Fibroblast of lung (primary cell): ENCODE measurements at regions not wholly inside any gene's neighbourhood (a gene's known extent, or its start where the extent isn't known, plus 50 kb on each side); places are given as distances from the start of the nearest gene placed in this dataset.

Source experiments
- DNase-seq, 2 donors: peaks; one replicate each; pipeline versions ENCODE4 v3.0.0 to v3.0.0-alpha.2; 2010; ENCODE audit warnings: low read depth in 2 of 2
- H2AFZ ChIP-seq: 2 replicates; pipeline ENCODE4 v1.5.1; 2012; ENCODE audit warnings: low read length, control low read depth, inconsistent platforms
- H3K27ac ChIP-seq: 2 replicates; pipeline ENCODE4 v1.5.1; 2011; ENCODE audit warnings: low read length, control low read depth; ENCODE audit not compliant: insufficient read depth
- H3K27me3 ChIP-seq: 2 replicates; pipeline ENCODE4 v1.5.1; 2011; ENCODE audit warnings: mild to moderate bottlenecking, low read length; ENCODE audit not compliant: control insufficient read depth, insufficient read depth
- H3K36me3 ChIP-seq: 2 replicates; pipeline ENCODE4 v1.5.1; 2011; ENCODE audit warnings: low read length; ENCODE audit not compliant: control insufficient read depth, insufficient read depth
- H3K4me1 ChIP-seq: 2 replicates; pipeline ENCODE4 v1.5.1; 2011; ENCODE audit warnings: low read length; ENCODE audit not compliant: control insufficient read depth, insufficient read depth; ENCODE audit errors: extremely low read depth
- H3K4me2 ChIP-seq: 2 replicates; pipeline ENCODE4 v1.5.1; 2011; ENCODE audit warnings: low read length, control low read depth; ENCODE audit not compliant: insufficient read depth; ENCODE audit errors: extremely low read depth
- H3K4me3 ChIP-seq, 4 experiments: fragments of 200-600 bp in 1 of 4; sonication (generic) in 1 of 4; replicated peaks in 1 of 4; 2 replicates each; pipeline ENCODE4 v1.5.1; 2011 to 2016; ENCODE audit warnings: low read length in 4 of 4, low read depth in 3 of 4, mild to moderate bottlenecking in 3 of 4, control low read depth in 2 of 4, inconsistent platforms in 1 of 4, mixed read lengths in 1 of 4; ENCODE audit not compliant: insufficient read depth in 1 of 4; ENCODE audit errors: control extremely low read depth in 1 of 4
- H3K79me2 ChIP-seq: 2 replicates; pipeline ENCODE4 v1.5.1; 2012; ENCODE audit warnings: mild to moderate bottlenecking, low read length, inconsistent platforms; ENCODE audit not compliant: control insufficient read depth, insufficient read depth
- H3K9ac ChIP-seq: 2 replicates; pipeline ENCODE4 v1.5.1; 2011; ENCODE audit warnings: mild to moderate bottlenecking, low read length, control low read depth; ENCODE audit not compliant: insufficient read depth
- H3K9me3 ChIP-seq: 2 replicates; pipeline ENCODE4 v1.5.1; 2012; ENCODE audit warnings: low read depth, low read length; ENCODE audit not compliant: control insufficient read depth, insufficient read depth
- H4K20me1 ChIP-seq: 2 replicates; pipeline ENCODE4 v1.5.1; 2011; ENCODE audit warnings: low read length; ENCODE audit not compliant: control insufficient read depth, insufficient read depth; ENCODE audit errors: extremely low read depth
- EZH2 ChIP-seq: IDR thresholded peaks from 2 replicates; pipeline ENCODE4 v1.5.1; 2012; ENCODE audit warnings: low read length, control low read depth, mild to moderate bottlenecking; ENCODE audit errors: missing control alignments
- TF ChIP-seq, protein P1 (sequence below), 2 donors: IDR thresholded peaks in 1 of 2; conservative IDR thresholded peaks in 1 of 2; 1 replicate in 1 of 2; 2 replicates in 1 of 2; pipeline ENCODE4 v1.5.1; 2011 to 2012; ENCODE audit warnings: low read length in 2 of 2, control low read depth in 1 of 2, inconsistent platforms in 1 of 2, low read depth in 1 of 2, mild to moderate bottlenecking in 1 of 2

DNA sequence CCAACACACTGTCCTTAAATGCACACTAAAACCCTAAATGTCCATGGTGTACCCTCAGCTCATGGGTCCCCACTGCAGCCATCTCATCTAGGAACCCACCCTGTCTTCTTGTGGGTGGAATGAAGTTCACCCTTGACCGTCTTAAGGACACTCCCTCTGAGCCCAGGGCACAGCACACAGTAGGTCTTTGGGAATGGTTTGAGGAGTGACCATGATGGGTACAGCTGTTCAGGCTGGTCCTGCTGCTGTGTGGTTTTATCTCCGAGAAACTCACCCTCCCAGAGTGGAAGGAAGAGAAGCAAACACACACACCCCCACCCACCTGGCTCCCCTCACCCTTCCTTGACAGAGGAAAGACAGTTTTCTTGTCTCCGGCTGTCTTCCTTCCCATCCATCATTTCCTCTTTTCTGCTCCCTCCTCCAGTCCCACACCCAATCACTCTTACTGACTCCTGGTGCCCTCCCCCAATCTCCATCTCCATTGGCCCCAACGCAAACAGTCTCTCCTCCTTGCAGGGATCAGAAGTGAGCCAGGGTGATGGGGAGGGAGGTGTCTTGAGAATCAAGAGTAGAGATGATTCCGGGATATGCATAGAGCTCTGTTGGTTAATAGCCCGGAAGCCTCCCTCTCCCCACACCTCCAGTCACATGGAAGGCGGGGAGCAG lies 105.9 kb upstream of the LHX5 start:
- no peak for TF ChIP-seq EZH2
- TF ChIP-seq, protein P1, sequence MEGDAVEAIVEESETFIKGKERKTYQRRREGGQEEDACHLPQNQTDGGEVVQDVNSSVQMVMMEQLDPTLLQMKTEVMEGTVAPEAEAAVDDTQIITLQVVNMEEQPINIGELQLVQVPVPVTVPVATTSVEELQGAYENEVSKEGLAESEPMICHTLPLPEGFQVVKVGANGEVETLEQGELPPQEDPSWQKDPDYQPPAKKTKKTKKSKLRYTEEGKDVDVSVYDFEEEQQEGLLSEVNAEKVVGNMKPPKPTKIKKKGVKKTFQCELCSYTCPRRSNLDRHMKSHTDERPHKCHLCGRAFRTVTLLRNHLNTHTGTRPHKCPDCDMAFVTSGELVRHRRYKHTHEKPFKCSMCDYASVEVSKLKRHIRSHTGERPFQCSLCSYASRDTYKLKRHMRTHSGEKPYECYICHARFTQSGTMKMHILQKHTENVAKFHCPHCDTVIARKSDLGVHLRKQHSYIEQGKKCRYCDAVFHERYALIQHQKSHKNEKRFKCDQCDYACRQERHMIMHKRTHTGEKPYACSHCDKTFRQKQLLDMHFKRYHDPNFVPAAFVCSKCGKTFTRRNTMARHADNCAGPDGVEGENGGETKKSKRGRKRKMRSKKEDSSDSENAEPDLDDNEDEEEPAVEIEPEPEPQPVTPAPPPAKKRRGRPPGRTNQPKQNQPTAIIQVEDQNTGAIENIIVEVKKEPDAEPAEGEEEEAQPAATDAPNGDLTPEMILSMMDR (conservative IDR thresholded peaks at IDR 0.05 in 1 of 2, IDR thresholded peaks at IDR 0.05 in 1 of 2; ENCODE audit: low read depth in 1 of 2, low read length in 2 of 2): no peak
- Histone ChIP-seq H3K27ac (no peak overlapping the region), H3K27me3 (no peaks in the 10 kb centered on the region), H4K20me1 (no peaks in the 10 kb centered on the region), H3K4me3 (no peak overlapping the region), H3K36me3 (no peaks in the 10 kb centered on the region), H3K9ac (no peak overlapping the region), H3K4me1 (no peaks in the 10 kb centered on the region), H3K9me3 (no peaks in the 10 kb centered on the region), H2AFZ (no peak overlapping the region), H3K4me2 (no peak overlapping the region), H3K79me2 (no peaks in the 10 kb centered on the region)
- DNase-seq: no peak

GRCh38 chr12:113575386-113575785 lies 103.7 kb upstream of the LHX5 start:
- no peak for TF ChIP-seq EZH2
- TF ChIP-seq, protein P1 (conservative IDR thresholded peaks at IDR 0.05 in 1 of 2, IDR thresholded peaks at IDR 0.05 in 1 of 2; ENCODE audit: low read depth in 1 of 2, low read length in 2 of 2): no peak
- Histone ChIP-seq H3K36me3 (no peaks in the 10 kb centered on the region), H3K79me2 (no peaks in the 10 kb centered on the region), H3K4me1 (no peaks in the 10 kb centered on the region), H3K27ac (no peak overlapping the region), H2AFZ (no peak overlapping the region), H3K4me3 (no peak overlapping the region), H3K4me2 (no peak overlapping the region), H3K9ac (no peak overlapping the region), H3K27me3 (no peaks in the 10 kb centered on the region), H4K20me1 (no peaks in the 10 kb centered on the region), H3K9me3 (no peaks in the 10 kb centered on the region)
- DNase-seq: no peak

GRCh38 chr12:113573148-113573547 lies 101.5 kb upstream of the LHX5 start:
- H3K9ac ChIP-seq: no peak overlapping the region
- H3K4me1 ChIP-seq: no peaks in the 10 kb centered on the region
- no peaks in the 10 kb centered on the region for H3K79me2 ChIP-seq
- no peak overlapping the region for H2AFZ ChIP-seq
- H3K36me3 ChIP-seq: no peaks in the 10 kb centered on the region
- DNase-seq: no peak
- H3K27ac ChIP-seq: no peak overlapping the region
- H3K9me3 ChIP-seq: no peaks in the 10 kb centered on the region
- no peaks in the 10 kb centered on the region for H4K20me1 ChIP-seq
- H3K27me3 ChIP-seq: no peaks in the 10 kb centered on the region
- H3K4me2 ChIP-seq: no peak overlapping the region
- H3K4me3 ChIP-seq: no peak overlapping the region
- TF ChIP-seq, protein P1 (conservative IDR thresholded peaks at IDR 0.05 in 1 of 2, IDR thresholded peaks at IDR 0.05 in 1 of 2; ENCODE audit: low read depth in 1 of 2, low read length in 2 of 2): no peak
- no peak for TF ChIP-seq EZH2
